ENCODE measurements at regions not wholly inside any gene's neighbourhood (a gene's known extent, or its start where the extent isn't known, plus 50 kb on each side); places are given as distances from the start of the nearest gene placed in this dataset.

DNA sequence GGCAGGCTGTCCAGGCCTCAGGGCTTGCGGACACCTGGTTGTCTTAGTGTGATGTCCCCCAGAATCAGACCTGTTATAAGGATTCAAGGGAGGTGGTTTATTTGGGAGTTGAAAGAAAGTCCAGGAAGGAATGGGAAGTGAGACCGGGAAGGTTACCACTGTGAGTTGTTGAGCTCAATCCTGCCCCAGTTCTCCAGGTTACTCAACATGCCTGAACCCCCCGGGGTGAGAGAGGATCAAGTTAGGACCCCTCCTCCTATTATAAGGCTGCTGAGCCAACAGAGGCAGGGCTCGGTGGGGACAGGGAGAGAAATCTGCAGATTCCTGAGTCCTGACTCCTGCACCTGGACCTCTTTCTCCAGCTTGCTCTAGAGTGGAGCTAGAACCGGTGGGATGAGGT is 86.4 kb downstream of the MRM1 start:
- TF ChIP-seq POLR2AphosphoS5 (IDR thresholded peaks at IDR 0.05; ENCODE audit: low read depth, low read length) (no peak), SIN3A (IDR thresholded peaks at IDR 0.05; ENCODE audit: borderline replicate concordance, insufficient read depth, low read length) (no peak), TAF1 (IDR thresholded peaks at IDR 0.05; ENCODE audit: borderline replicate concordance, insufficient read depth, low read length) (no peak), FOXP2 (optimal IDR thresholded peaks at IDR 0.05; ENCODE audit: borderline replicate concordance, extremely low read depth, extremely low read length, insufficient read depth) (no peak)
- TF ChIP-seq, protein P1, sequence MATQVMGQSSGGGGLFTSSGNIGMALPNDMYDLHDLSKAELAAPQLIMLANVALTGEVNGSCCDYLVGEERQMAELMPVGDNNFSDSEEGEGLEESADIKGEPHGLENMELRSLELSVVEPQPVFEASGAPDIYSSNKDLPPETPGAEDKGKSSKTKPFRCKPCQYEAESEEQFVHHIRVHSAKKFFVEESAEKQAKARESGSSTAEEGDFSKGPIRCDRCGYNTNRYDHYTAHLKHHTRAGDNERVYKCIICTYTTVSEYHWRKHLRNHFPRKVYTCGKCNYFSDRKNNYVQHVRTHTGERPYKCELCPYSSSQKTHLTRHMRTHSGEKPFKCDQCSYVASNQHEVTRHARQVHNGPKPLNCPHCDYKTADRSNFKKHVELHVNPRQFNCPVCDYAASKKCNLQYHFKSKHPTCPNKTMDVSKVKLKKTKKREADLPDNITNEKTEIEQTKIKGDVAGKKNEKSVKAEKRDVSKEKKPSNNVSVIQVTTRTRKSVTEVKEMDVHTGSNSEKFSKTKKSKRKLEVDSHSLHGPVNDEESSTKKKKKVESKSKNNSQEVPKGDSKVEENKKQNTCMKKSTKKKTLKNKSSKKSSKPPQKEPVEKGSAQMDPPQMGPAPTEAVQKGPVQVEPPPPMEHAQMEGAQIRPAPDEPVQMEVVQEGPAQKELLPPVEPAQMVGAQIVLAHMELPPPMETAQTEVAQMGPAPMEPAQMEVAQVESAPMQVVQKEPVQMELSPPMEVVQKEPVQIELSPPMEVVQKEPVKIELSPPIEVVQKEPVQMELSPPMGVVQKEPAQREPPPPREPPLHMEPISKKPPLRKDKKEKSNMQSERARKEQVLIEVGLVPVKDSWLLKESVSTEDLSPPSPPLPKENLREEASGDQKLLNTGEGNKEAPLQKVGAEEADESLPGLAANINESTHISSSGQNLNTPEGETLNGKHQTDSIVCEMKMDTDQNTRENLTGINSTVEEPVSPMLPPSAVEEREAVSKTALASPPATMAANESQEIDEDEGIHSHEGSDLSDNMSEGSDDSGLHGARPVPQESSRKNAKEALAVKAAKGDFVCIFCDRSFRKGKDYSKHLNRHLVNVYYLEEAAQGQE (IDR thresholded peaks at IDR 0.05; ENCODE audit: insufficient read depth in 1 of 2, low read depth in 2 of 2, low read length in 2 of 2), result no peak
